HG03103 (cell line): ENCODE measurements at regions not wholly inside any gene's neighbourhood (a gene's known extent, or its start where the extent isn't known, plus 50 kb on each side); places are given as distances from the start of the nearest gene placed in this dataset.
"Not testable (repeated sequence)": the region's sequence is repeated elsewhere in the genome, so short reads cannot be mapped to it uniquely, and the experiment has no call there.

Experiments
- ATAC-seq: cut with Tn5 transposase; IDR thresholded peaks from one replicate; pipeline ENCODE4 v1.9.1; 2021; ENCODE audit warnings: low read depth; ENCODE audit not compliant: unreplicated experiment

GRCh38 chr16:64092271-64092670 is 1029.6 kb downstream of the CDH11 start:
- no peak for ATAC-seq

GRCh38 chr16:64090327-64090726 is 1031.5 kb downstream of the CDH11 start:
- ATAC-seq: no peak

DNA sequence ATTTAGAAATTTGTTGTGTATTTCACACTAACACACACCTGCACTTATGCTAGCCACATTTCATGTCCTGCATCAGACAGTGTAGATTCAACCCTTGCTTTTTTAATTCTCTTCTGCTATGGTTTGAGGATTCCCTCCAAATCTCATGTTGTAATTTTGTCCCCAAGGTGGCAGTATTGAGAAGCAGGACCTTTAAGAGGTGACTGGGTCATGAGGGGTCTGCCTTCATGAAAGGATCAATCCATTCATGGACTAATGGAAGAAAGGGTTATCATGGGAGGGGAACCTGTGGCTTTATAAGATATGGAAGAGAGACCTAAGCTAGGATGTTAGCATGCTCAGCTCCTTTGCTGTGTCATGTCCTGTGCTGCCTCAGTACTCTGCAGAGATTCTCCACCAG is 1032.2 kb downstream of the CDH11 start:
- ATAC-seq: no peak

- no peak for ATAC-seq
Measured at GRCh38 chr16:64088838-64089237, 1033.0 kb downstream of the CDH11 start.

GRCh38 chr16:64085296-64085695 is 1036.6 kb downstream of the CDH11 start:
- ATAC-seq: no peak

DNA sequence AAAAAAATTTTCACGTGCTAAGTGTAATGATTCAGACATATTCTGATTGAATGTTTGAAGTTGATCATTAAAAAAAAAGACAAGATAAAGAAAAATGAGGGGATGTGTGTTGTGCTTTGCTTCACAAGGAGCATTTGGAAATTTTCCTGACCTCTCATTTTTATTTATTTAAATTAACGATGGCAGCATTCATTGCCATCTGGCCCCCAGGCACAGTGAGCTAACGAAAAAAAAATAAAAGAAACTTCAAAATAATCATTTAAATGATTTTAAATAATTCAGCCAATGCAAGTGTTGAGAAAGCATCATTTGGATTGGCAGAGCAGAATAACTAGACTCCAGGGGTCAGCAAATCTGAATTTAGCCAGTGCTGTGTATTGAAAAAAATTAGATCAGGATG is 1037.2 kb downstream of the CDH11 start:
- ATAC-seq: no peak

DNA sequence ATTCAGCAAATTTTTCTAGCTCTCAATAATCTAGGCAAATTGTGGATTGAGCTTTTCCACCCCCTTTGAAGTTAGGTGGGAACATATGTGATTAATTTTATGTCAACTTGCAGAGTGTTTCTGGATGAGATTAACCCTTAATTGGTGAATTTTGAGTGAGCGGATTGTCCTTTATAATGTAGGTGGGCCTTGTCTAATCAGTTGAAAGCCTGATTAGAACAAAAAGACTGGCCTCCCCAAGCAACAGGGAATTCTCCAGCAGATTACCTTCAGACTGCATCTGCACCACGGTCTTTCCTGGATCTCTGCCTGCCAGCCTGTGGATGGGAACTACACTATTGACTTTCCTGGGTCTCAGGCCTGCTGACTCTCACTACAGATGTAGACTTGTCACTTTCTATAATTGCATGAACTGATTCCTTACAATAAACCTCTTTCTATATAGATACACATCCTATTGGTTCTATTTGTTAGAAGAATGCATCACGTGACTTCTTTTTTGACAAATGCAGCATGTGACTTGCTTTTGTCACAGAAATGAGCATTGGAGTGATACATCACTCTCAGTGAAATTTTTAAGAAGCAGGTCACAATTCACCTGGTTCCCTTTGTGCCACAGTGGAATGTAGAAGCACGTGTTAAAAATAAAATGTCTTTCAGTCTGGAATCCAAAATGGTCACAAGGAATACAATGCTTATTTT is 1038.3 kb downstream of the CDH11 start:
- ATAC-seq: no peak

- no peak for ATAC-seq
Measured at GRCh38 chr16:64077242-64077641, 1044.6 kb downstream of the CDH11 start.

DNA sequence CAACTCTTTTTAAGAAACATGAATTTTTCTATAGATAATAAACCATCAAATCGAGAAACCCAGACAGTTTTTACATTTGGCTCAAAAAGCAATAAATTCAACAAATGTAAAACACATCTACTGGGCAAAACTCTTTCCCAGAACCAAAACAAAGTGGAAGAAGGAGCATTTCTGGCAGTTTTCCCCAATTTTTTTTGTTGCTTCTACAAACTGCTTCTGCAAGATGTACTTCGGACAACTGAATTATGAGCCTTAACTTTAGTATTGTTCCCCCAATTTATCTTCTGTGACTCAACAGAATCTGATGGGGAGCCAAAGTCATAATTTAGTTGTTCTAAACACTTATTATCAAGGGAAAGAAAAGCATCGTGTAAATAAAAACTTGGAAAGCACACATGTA is 1047.2 kb downstream of the CDH11 start:
- ATAC-seq: no peak

- not testable (repeated sequence) for ATAC-seq
Measured at GRCh38 chr16:64072131-64072730, 1049.6 kb downstream of the CDH11 start.

DNA sequence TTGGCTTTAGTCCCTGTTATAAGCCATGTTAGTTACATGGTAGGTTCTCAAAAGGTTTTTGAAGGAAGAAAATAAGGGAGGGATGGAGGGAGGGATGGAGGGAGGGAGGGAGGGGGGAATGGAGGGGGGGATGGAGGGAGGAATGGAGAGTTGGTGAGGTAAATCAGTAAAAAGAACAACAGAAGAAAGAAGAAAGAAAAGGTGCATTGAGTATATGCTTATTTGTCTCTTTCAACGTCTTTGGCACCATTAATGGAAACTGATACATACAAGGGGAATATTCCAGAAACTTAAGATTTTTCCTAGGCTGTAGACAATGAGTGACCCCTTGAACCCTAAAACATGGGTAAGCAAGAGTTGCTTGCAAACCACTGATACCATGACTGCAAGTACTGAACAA is 1056.3 kb downstream of the CDH11 start:
- ATAC-seq: no peak

DNA sequence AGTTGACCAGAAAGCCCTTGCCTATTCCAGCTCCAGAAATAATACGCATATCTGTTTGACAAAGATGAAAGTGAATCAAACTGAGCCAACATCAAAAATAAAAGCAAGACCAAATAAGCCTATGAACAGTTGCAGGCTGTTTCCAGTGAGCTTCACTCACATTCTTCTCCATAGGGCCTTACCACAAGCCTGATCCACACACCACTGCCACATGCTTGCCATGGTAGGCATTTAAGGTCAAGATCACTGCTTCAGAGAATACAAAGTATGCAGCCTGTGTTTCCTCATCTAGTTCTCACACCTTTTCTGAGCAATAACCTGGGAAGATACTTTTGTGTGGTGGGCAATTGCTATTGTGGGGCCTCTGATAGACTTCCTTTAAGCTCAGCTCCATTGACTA is 1060.2 kb downstream of the CDH11 start:
- no peak for ATAC-seq

DNA sequence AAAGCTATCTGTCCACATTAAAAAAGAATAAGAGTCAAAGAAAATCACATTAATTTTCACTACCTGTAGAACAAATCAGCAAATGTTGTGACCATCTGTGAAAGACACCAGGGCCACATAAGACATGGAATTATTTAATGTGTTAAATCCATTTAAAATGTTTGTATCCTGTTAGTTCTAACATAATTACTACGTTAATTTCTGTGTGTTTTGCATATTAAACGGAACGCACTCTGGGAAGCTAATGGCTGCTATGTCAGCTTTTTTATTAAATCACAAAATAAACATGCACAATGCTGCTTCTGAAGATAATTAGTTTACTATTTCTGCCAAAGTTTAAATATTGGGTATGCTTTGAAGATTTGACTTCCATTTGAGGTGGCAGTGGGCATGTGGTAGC is 1061.2 kb downstream of the CDH11 start:
- ATAC-seq: no peak

- ATAC-seq: no peak
Measured at GRCh38 chr16:64058685-64059084, 1063.2 kb downstream of the CDH11 start.

DNA sequence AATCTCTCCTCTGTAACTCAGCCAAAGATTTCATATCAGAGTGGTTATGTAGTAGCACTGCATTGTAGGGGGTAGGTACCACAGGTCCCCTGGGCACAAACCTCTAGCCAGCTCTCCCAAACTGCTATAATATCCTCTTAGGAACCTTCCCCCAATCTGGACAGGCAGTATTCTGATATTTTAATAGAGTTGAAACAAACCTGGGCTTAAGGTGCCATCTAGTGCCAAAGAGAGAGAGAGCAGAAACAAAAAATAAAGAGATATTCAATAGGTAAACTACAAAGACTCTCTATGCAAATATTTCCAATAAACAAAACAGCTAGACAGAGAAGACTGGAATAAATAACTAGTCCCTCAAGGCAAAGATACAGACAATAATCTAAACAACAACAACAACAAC is 1070.0 kb downstream of the CDH11 start:
- ATAC-seq: no peak

GRCh38 chr16:64047878-64048277 is 1074.0 kb downstream of the CDH11 start:
- ATAC-seq: no peak

- no peak for ATAC-seq
Measured at GRCh38 chr16:64047207-64047606, 1074.7 kb downstream of the CDH11 start.

- ATAC-seq: no peak
Measured at GRCh38 chr16:64035337-64035736, 1086.5 kb downstream of the CDH11 start.

- no peak for ATAC-seq
Measured at GRCh38 chr16:64019339-64019738, 1102.5 kb downstream of the CDH11 start.

- ATAC-seq: no peak
Measured at GRCh38 chr16:64017796-64018195, 1104.1 kb downstream of the CDH11 start.

- ATAC-seq: no peak
Measured at GRCh38 chr16:64013856-64014255, 1108.0 kb downstream of the CDH11 start.

GRCh38 chr16:64012166-64012565 is 1109.7 kb downstream of the CDH11 start:
- no peak for ATAC-seq

DNA sequence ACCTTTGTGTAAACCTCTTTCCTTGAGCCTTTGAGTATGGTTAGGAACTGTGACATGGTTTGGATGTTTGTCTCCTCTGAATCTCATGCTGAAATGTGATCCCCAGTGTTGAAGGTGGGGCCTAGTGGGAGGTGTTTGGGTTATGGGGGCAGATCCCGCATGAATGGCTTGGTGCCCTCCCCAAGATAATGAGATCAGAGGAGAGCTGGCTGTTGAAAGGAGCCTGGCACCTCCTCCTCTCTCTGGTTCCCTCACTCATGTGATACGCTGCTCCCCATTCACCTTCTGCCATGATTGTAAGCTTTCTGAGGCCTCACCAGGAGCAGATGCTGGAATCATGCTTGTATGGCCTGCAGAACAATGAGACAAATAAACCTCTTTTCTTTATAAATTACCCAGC is 1110.2 kb downstream of the CDH11 start:
- ATAC-seq: no peak
